ENCODE measurements at regions not wholly inside any gene's neighbourhood (a gene's known extent, or its start where the extent isn't known, plus 50 kb on each side); places are given as distances from the start of the nearest gene placed in this dataset.

- no peak overlapping the region for H3K4me3 ChIP-seq
- H3K36me3 ChIP-seq = no peaks in the 10 kb centered on the region
- no peak overlapping the region for H3K27ac ChIP-seq
- TF ChIP-seq POLR2A (IDR thresholded peaks at IDR 0.05) = no peak
- no peak for TF ChIP-seq CTCF (IDR thresholded peaks at IDR 0.05 in 4 of 5, conservative IDR thresholded peaks at IDR 0.05 in 1 of 5)
- in situ Hi-C loops (cut with MboI; ENCODE audit: low sequenced_read_pairs in 4 of 4) (no loop called here), intact Hi-C loops (cut with DNase I; ENCODE audit: low total_unique reads) (no loop called here)
- ATAC-seq = no peak
- no peaks in the 10 kb centered on the region for H3K4me1 ChIP-seq
- H3K27me3 ChIP-seq = no peaks in the 10 kb centered on the region
- peaks cover 0 to 4% (median 0%) of the 10 kb centered on the region in 3 donors for H3K9me3 ChIP-seq
- DNase-seq = no peak
Observed at GRCh38 chr5:143946837-143947236, 134.9 kb downstream of the HMHB1 start.

GRCh38 chr5:143947313-143947712 is 135.4 kb downstream of the HMHB1 start:
- Histone ChIP-seq H3K9me3 (peaks cover 0 to 4% (median 0%) of the 10 kb centered on the region in 3 donors), H3K27me3 (no peaks in the 10 kb centered on the region), H3K27ac (no peak overlapping the region), H3K4me3 (no peak overlapping the region), H3K36me3 (no peaks in the 10 kb centered on the region), H3K4me1 (no peaks in the 10 kb centered on the region)
- ATAC-seq (no peak), DNase-seq (no peak)
- in situ Hi-C loops (cut with MboI; ENCODE audit: low sequenced_read_pairs in 4 of 4) = no loop called here
- intact Hi-C loops (cut with DNase I; ENCODE audit: low total_unique reads) = no loop called here
- TF ChIP-seq POLR2A (IDR thresholded peaks at IDR 0.05) (no peak), CTCF (IDR thresholded peaks at IDR 0.05 in 4 of 5, conservative IDR thresholded peaks at IDR 0.05 in 1 of 5) (no peak)

- Histone ChIP-seq H3K4me1 (no peaks in the 10 kb centered on the region), H3K27me3 (no peaks in the 10 kb centered on the region), H3K9me3 (no peaks in the 10 kb centered on the region), H3K27ac (no peak overlapping the region), H3K36me3 (no peaks in the 10 kb centered on the region), H3K4me3 (no peak overlapping the region)
- DNase-seq (no peak), ATAC-seq (no peak)
- in situ Hi-C loops (cut with MboI; ENCODE audit: low sequenced_read_pairs in 4 of 4) (no loop called here), intact Hi-C loops (cut with DNase I; ENCODE audit: low total_unique reads) (no loop called here)
- TF ChIP-seq POLR2A (IDR thresholded peaks at IDR 0.05) (no peak), CTCF (IDR thresholded peaks at IDR 0.05 in 4 of 5, conservative IDR thresholded peaks at IDR 0.05 in 1 of 5) (no peak)
Observed at GRCh38 chr5:143952809-143953208, 140.8 kb downstream of the HMHB1 start.

GRCh38 chr5:143953851-143954250 is 141.9 kb downstream of the HMHB1 start:
- H3K4me3 ChIP-seq = no peak overlapping the region
- intact Hi-C loops (cut with DNase I; ENCODE audit: low total_unique reads) = no loop called here
- no peaks in the 10 kb centered on the region for H3K9me3 ChIP-seq
- no peak for DNase-seq
- no peak for ATAC-seq
- no peaks in the 10 kb centered on the region for H3K36me3 ChIP-seq
- H3K27ac ChIP-seq = no peak overlapping the region
- no peaks in the 10 kb centered on the region for H3K27me3 ChIP-seq
- in situ Hi-C loops (cut with MboI; ENCODE audit: low sequenced_read_pairs in 4 of 4) = no loop called here
- no peak for TF ChIP-seq POLR2A (IDR thresholded peaks at IDR 0.05)
- TF ChIP-seq CTCF (IDR thresholded peaks at IDR 0.05 in 4 of 5, conservative IDR thresholded peaks at IDR 0.05 in 1 of 5) = no peak
- H3K4me1 ChIP-seq = no peaks in the 10 kb centered on the region

- in situ Hi-C loops (cut with MboI; ENCODE audit: low sequenced_read_pairs in 4 of 4) (no loop called here), intact Hi-C loops (cut with DNase I; ENCODE audit: low total_unique reads) (no loop called here)
- ATAC-seq (peak in 1 of 2 donors; percentile 45), DNase-seq (peak in 1 of 2 donors; percentile 12)
- Histone ChIP-seq H3K4me1 (no peaks in the 10 kb centered on the region), H3K27ac (no peak overlapping the region), H3K4me3 (no peak overlapping the region), H3K36me3 (no peaks in the 10 kb centered on the region), H3K27me3 (no peaks in the 10 kb centered on the region), H3K9me3 (no peaks in the 10 kb centered on the region)
- TF ChIP-seq CTCF (IDR thresholded peaks at IDR 0.05 in 4 of 5, conservative IDR thresholded peaks at IDR 0.05 in 1 of 5) (no peak), POLR2A (IDR thresholded peaks at IDR 0.05) (no peak)
Observed at GRCh38 chr5:143955141-143955540, 143.2 kb downstream of the HMHB1 start.
